ENCODE measurements at regions not wholly inside any gene's neighbourhood (a gene's known extent, or its start where the extent isn't known, plus 50 kb on each side); places are given as distances from the start of the nearest gene placed in this dataset.
"Not testable (repeated sequence)": the region's sequence is repeated elsewhere in the genome, so short reads cannot be mapped to it uniquely, and the experiment has no call there.

GRCh38 chr19:29880498-29881081 is 61.4 kb upstream of the URI1 start:
- no peak for DNase-seq (ENCODE audit: low read depth)
- Histone ChIP-seq H3K4me3 (ENCODE audit: low read depth, low read length) (no peak overlapping the region), H3K36me3 (ENCODE audit: control insufficient read depth, insufficient read depth, low read length) (no peaks in the 10 kb centered on the region), H3K27me3 (ENCODE audit: control insufficient read depth, insufficient read depth, low read length) (no peaks in the 10 kb centered on the region)
- FAIRE-seq, result peak; percentile 18
- TF ChIP-seq CTCF (IDR thresholded peaks at IDR 0.05; ENCODE audit: insufficient read depth, low read length, severe bottlenecking), result no peak

GRCh38 chr19:29881386-29881785 is 60.7 kb upstream of the URI1 start:
- H3K4me3 ChIP-seq (ENCODE audit: low read depth, low read length), result no peak overlapping the region
- TF ChIP-seq CTCF (IDR thresholded peaks at IDR 0.05; ENCODE audit: insufficient read depth, low read length, severe bottlenecking), result no peak
- no peaks in the 10 kb centered on the region for H3K36me3 ChIP-seq (ENCODE audit: control insufficient read depth, insufficient read depth, low read length)
- DNase-seq (ENCODE audit: low read depth) (no peak), FAIRE-seq (no peak)
- no peaks in the 10 kb centered on the region for H3K27me3 ChIP-seq (ENCODE audit: control insufficient read depth, insufficient read depth, low read length)

GRCh38 chr19:29882719-29883105 is 59.3 kb upstream of the URI1 start:
- no peak for DNase-seq (ENCODE audit: low read depth)
- Histone ChIP-seq H3K4me3 (ENCODE audit: low read depth, low read length) (no peak overlapping the region), H3K27me3 (ENCODE audit: control insufficient read depth, insufficient read depth, low read length) (no peaks in the 10 kb centered on the region), H3K36me3 (ENCODE audit: control insufficient read depth, insufficient read depth, low read length) (no peaks in the 10 kb centered on the region)
- no peak for FAIRE-seq
- no peak for TF ChIP-seq CTCF (IDR thresholded peaks at IDR 0.05; ENCODE audit: insufficient read depth, low read length, severe bottlenecking)

- Histone ChIP-seq H3K27me3 (ENCODE audit: control insufficient read depth, insufficient read depth, low read length) (no peaks in the 10 kb centered on the region), H3K36me3 (ENCODE audit: control insufficient read depth, insufficient read depth, low read length) (no peaks in the 10 kb centered on the region), H3K4me3 (ENCODE audit: low read depth, low read length) (no peak overlapping the region)
- TF ChIP-seq CTCF (IDR thresholded peaks at IDR 0.05; ENCODE audit: insufficient read depth, low read length, severe bottlenecking), result no peak
- no peak for DNase-seq (ENCODE audit: low read depth)
- FAIRE-seq, result no peak
These were observed 58.0 kb upstream of the URI1 start for GRCh38 chr19:29884044-29884443.

- TF ChIP-seq CTCF (IDR thresholded peaks at IDR 0.05; ENCODE audit: insufficient read depth, low read length, severe bottlenecking), result no peak
- H3K4me3 ChIP-seq (ENCODE audit: low read depth, low read length), result no peak overlapping the region
- no peak for FAIRE-seq
- no peaks in the 10 kb centered on the region for H3K27me3 ChIP-seq (ENCODE audit: control insufficient read depth, insufficient read depth, low read length)
- H3K36me3 ChIP-seq (ENCODE audit: control insufficient read depth, insufficient read depth, low read length), result no peaks in the 10 kb centered on the region
- no peak for DNase-seq (ENCODE audit: low read depth)
These were observed 57.6 kb upstream of the URI1 start for GRCh38 chr19:29884466-29884865.

GRCh38 chr19:29886106-29886505 is 55.9 kb upstream of the URI1 start:
- not testable (repeated sequence) for H3K4me3 ChIP-seq (ENCODE audit: low read depth, low read length); H3K36me3 ChIP-seq (ENCODE audit: control insufficient read depth, insufficient read depth, low read length); H3K27me3 ChIP-seq (ENCODE audit: control insufficient read depth, insufficient read depth, low read length); DNase-seq (ENCODE audit: low read depth); FAIRE-seq
